ENCODE measurements at regions not wholly inside any gene's neighbourhood (a gene's known extent, or its start where the extent isn't known, plus 50 kb on each side); places are given as distances from the start of the nearest gene placed in this dataset.

DNA sequence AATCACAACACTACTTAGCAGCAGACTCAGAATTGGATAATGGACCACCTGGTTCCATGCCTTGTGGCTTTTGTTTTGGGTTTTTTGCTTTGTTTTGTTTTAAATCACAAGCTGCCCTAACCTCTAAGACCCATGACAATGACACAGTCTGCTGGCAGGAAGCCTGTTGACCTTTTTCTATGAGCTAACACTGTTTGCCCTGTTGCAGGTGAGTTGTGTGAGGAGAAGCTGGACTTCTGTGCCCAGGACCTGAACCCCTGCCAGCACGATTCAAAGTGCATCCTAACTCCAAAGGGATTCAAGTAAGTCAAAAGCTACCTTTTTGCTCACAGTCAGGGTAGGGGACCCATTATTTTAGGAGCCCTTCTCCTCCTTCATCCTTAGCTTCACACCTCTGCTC, 110.8 kb upstream of the PACRGL start:
- TF ChIP-seq POLR2AphosphoS5 (IDR thresholded peaks at IDR 0.05), result no peak
- no peak for TF ChIP-seq EP300 (IDR thresholded peaks at IDR 0.05)
- TF ChIP-seq POLR2A (IDR thresholded peaks at IDR 0.05), result no peak
- TF ChIP-seq, protein P1, sequence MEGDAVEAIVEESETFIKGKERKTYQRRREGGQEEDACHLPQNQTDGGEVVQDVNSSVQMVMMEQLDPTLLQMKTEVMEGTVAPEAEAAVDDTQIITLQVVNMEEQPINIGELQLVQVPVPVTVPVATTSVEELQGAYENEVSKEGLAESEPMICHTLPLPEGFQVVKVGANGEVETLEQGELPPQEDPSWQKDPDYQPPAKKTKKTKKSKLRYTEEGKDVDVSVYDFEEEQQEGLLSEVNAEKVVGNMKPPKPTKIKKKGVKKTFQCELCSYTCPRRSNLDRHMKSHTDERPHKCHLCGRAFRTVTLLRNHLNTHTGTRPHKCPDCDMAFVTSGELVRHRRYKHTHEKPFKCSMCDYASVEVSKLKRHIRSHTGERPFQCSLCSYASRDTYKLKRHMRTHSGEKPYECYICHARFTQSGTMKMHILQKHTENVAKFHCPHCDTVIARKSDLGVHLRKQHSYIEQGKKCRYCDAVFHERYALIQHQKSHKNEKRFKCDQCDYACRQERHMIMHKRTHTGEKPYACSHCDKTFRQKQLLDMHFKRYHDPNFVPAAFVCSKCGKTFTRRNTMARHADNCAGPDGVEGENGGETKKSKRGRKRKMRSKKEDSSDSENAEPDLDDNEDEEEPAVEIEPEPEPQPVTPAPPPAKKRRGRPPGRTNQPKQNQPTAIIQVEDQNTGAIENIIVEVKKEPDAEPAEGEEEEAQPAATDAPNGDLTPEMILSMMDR (IDR thresholded peaks at IDR 0.05), result no peak
- Histone ChIP-seq H3K4me3 (no peak overlapping the region), H3K27me3 (no peaks in the 10 kb centered on the region), H3K27ac (no peak overlapping the region), H3K36me3 (no peaks in the 10 kb centered on the region), H3K4me1 (no peaks in the 10 kb centered on the region), H3K9me3 (no peaks in the 10 kb centered on the region)
- DNase-seq (ENCODE audit: low spot score in 2 of 2), result no peak
- 93% methylated on average over 1 of the region's 1 CpG for WGBS

DNA sequence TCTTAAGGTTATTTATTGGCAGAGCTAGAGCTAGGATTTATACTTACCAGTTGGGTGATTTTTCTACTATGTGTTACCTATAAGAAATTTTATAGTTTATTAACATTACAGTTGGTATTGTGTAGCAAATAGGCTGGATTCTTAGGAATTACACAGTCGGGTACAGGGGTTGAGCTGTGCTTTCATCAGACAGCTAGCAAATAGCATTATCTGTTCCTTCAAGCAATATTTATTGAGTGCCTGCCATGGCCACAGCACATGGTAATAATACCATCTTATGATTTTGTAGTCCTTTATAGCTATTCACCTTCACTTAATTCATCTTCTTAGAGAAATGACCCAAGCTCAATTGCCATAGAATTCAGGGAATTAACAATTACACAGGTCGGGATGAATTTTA, 109.4 kb upstream of the PACRGL start:
- no peak for DNase-seq (ENCODE audit: low spot score in 2 of 2)
- H3K36me3 ChIP-seq, result no peaks in the 10 kb centered on the region
- WGBS, result 81% methylated on average over 2 of the region's 2 CpGs
- H3K27me3 ChIP-seq, result no peaks in the 10 kb centered on the region
- no peaks in the 10 kb centered on the region for H3K9me3 ChIP-seq
- TF ChIP-seq, protein P1 (IDR thresholded peaks at IDR 0.05), result no peak
- no peak overlapping the region for H3K27ac ChIP-seq
- no peaks in the 10 kb centered on the region for H3K4me1 ChIP-seq
- no peak overlapping the region for H3K4me3 ChIP-seq

DNA sequence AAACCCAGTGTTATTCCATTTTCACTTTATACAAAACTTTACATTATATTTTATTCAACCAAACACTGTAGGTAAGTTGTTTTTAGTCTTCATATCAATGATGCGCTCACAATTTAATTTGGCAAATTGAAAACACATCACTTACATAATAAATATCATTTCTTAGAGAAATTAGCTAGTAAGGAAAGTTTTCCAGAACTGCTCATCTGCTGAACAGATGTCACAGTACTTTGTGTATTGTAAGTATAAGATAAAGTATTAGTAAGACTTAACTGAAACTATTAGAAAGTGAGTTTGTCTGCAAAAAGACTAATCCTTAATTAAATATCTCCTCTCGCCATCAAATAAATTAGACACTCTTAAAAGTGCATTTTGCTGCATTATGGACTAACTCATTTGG, 108.7 kb upstream of the PACRGL start:
- TF ChIP-seq POLR2A (IDR thresholded peaks at IDR 0.05) (no peak), EP300 (IDR thresholded peaks at IDR 0.05) (no peak), POLR2AphosphoS5 (IDR thresholded peaks at IDR 0.05) (no peak)
- TF ChIP-seq, protein P1 (IDR thresholded peaks at IDR 0.05), result no peak
- H3K4me3 ChIP-seq, result no peak overlapping the region
- DNase-seq (ENCODE audit: low spot score in 2 of 2), result no peak
- H3K9me3 ChIP-seq, result no peaks in the 10 kb centered on the region
- H3K27me3 ChIP-seq, result no peaks in the 10 kb centered on the region
- 61% methylated on average over 2 of the region's 2 CpGs for WGBS
- H3K4me1 ChIP-seq, result no peaks in the 10 kb centered on the region
- H3K36me3 ChIP-seq, result no peaks in the 10 kb centered on the region
- H3K27ac ChIP-seq, result no peak overlapping the region

DNA sequence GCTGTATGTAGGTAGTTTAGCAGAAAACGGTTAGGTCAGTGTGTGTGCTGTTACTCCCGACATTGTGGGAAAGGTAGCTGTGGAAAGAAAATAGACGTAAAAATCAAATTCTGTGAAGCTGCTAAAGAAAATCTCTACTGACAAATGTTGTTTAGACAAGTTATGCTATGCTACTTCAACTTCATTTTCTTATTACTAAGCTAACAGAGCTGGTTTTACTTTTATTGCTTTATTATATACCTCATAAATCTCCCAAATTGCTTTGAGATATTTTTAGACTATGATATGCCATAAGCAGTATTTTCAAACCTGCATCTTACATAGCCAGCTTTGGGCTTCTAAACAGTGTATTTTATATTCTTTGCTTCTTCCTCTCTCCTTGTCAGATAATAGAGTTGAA, 108.2 kb upstream of the PACRGL start:
- H3K27ac ChIP-seq, result no peak overlapping the region
- no peak for DNase-seq (ENCODE audit: low spot score in 2 of 2)
- H3K27me3 ChIP-seq, result no peaks in the 10 kb centered on the region
- no peaks in the 10 kb centered on the region for H3K36me3 ChIP-seq
- 42% methylated on average over 3 of the region's 3 CpGs for WGBS
- TF ChIP-seq, protein P1 (IDR thresholded peaks at IDR 0.05), result no peak
- no peak for TF ChIP-seq POLR2A (IDR thresholded peaks at IDR 0.05)
- no peak for TF ChIP-seq POLR2AphosphoS5 (IDR thresholded peaks at IDR 0.05)
- no peak for TF ChIP-seq EP300 (IDR thresholded peaks at IDR 0.05)
- H3K4me1 ChIP-seq, result no peaks in the 10 kb centered on the region
- no peaks in the 10 kb centered on the region for H3K9me3 ChIP-seq
- H3K4me3 ChIP-seq, result no peak overlapping the region

DNA sequence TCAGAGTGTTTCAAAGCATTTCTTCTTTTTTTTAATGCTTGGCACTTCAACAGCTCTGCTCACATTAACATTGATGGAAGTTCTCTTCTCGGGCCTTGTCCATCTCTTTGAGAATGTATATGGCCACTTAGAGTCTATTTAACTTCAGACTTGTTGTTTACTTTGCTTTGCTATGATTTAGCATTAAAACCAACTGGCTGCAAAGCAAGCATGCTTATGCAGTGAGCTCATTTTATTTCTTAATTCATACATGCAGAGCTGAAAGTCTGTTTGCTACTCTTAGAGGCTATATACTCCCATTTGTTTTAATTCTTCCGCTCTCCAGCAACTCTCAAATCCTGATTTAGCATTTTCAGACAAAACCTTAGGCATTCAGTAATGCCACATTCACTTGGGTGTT, 107.6 kb upstream of the PACRGL start:
- no peak for DNase-seq (ENCODE audit: low spot score in 2 of 2)
- TF ChIP-seq, protein P1 (IDR thresholded peaks at IDR 0.05), result no peak
- no peak for TF ChIP-seq EP300 (IDR thresholded peaks at IDR 0.05)
- TF ChIP-seq POLR2A (IDR thresholded peaks at IDR 0.05), result no peak
- TF ChIP-seq POLR2AphosphoS5 (IDR thresholded peaks at IDR 0.05), result no peak
- Histone ChIP-seq H3K4me1 (no peaks in the 10 kb centered on the region), H3K4me3 (no peak overlapping the region), H3K9me3 (no peaks in the 10 kb centered on the region), H3K27me3 (no peaks in the 10 kb centered on the region), H3K36me3 (peaks cover 1% of the 10 kb centered on the region), H3K27ac (no peak overlapping the region)
- WGBS, result 72% methylated on average over 2 of the region's 2 CpGs

All from suprapubic skin (tissue), 4 donors.